NCI-H2171 treated with DMSO at 0.1 percent for 48 hours (cell line): ENCODE measurements at regions not wholly inside any gene's neighbourhood (a gene's known extent, or its start where the extent isn't known, plus 50 kb on each side); places are given as distances from the start of the nearest gene placed in this dataset.

Experiments
- DNase-seq: peaks from one replicate; lab custom pipeline; 2025; lab: John Stamatoyannopoulos, UW

DNA sequence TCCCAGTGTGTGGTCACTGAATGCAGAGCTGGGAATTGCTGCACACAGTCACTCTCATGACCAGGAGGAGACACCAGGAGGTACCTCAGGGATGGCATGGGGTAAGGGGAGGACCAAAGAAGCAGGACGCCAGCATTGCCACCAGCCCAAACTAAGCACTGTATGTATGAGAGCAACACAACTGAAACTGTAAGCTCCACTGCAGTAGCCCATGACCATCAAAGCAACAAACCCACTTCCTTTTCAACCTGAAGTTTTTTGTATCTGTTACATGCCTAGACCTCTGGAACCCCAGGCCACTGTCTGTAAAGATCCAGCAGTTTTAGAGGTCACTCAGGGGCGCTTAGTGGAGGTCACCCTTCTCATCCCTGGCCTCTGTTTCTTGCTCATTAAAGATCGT lies 164.3 kb downstream of the SETD4 start:
- DNase-seq, result no peak

DNA sequence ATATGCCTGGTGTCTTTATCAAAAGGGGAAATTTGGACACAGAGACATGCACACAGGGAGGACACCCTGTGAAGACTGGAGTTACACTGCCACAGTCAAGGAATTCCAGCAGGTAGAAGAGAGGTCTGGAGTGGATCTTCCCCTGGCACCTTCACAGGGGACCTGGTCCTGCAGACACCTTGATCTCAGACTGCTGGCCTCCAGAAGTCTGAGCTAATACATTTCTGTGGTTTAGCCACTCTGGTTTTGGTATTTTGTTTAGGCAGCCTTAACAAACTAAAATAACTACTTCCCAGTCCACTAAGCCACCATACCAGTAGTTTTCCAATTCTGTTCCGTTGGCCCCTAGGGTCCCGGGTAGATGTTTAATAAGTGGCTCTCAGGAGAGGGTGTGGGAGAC lies 164.7 kb downstream of the SETD4 start:
- no peak for DNase-seq

DNA sequence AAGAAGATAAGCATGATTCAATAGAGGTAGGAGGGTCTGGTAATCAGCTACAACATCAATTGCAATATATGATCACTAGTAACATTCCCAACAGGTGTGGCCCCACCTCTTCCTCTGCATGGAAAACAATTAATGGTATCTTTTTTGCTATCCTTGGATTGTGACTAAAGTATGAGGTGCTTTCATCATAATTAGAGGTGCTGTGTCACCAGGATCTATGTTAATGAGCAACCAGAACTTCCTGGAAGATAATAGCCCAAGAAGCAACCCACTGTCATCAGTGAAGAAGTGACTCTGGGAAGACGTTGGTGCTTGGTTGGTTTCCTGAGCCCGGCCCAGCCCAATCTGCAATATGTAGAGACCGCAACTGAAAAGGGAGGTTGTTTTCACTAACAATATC lies 167.2 kb downstream of the SETD4 start:
- DNase-seq, result no peak

DNA sequence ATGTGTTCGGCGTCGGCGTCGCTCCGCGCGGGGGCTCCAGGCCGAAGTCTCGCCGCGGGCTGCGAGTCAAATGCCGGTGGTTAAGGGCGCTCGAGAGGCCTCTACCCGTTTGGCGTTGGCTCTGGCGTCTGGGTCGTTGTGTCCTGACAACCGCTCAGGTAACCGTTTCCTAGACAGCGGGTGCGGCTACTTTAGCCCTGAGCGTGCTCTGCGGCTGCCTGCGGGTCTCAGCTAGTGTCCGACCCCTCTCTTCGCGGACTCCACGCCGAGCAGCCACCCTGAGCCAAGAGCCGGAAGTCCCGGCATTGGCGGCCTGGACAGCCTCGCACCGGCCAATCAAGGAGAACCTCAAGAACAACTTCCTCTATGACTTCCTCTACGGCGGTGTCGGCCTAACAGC lies 173.4 kb downstream of the SETD4 start:
- no peak for DNase-seq

DNA sequence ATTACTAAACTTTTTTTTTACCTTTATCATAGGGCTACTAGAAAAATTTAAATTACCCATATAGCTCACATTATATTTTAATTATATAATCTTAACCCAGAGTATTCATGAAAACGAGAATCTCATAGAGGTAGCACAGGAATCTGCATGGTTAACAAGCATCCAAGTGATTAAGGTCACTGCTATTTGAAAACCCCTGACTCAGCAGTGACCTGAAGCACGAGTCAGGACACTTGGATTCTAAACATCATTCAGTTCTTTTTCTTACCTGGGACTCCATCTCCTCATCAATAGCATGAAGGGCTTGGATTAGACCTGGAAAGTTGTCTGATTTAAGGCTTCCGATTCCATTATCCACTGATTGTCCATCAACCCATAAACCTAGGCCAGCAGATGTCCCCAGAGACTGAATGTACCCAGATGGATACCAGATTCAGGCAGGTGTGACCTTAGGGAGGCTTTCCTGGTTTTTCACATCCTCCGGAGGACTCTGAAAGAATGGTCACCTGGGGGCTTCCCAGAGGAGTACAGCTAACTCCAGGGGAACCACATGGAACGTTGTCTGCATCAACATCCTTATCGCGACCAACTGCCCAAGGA lies 174.3 kb downstream of the SETD4 start:
- DNase-seq, result no peak

DNA sequence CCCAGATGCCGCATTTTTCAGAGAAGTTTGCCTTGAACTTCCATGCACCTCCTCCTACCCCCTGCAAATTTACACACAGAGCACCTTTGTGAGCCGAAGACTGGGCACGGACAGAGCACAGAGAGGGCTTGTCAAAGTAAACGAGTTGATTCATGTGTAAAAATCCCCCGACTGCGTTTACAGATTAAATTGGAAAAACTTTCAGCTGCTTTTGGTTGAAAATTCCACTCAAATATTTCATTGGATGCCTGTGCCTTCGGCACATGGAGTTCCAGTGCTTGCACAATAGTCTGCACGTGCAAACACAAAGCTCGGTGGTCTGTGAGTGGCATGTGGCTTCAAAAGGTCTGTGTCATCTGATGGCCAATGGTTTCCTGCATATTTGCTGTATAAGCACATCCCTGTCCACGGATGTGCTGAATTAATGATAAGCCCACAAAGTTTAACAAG lies 177.5 kb downstream of the SETD4 start:
- no peak for DNase-seq

DNA sequence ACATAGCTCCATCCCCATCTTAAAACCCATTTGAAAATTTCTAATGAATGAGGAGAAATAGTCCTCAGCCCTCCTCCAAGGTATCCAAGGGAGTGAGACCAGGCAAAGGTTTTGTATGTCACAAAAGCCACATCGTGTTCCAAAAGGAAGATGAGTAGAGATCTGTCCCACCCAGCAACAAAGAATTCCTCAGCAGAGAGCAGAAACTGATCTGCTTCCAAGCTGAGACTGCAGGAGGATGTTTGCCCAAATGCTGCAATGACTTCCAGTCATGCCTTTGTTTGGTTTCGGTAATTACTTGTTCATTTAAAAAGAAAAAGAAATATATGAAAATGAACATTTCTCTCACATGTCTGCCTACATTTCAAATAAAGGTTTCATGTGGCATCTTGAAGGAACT lies 186.9 kb downstream of the SETD4 start:
- no peak for DNase-seq

DNA sequence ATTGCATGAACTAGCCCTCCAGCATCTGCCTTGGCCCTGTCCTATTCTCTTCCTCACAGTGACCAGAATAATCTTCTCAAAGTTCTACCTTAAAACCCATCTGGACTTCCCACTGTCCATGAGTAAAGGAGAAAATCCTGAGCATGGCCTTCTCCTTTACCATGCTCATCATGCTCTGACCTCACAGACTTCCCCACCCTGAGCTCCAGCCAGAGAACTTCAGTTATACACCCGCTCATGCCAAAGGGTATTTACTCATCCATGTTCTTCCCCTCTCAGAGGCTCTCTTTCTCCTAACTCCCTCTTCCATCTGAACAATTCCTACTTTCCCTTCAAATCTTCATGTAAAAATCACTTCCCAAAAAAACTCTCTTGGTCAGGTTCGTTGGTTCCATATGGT lies 188.4 kb downstream of the SETD4 start:
- no peak for DNase-seq

DNA sequence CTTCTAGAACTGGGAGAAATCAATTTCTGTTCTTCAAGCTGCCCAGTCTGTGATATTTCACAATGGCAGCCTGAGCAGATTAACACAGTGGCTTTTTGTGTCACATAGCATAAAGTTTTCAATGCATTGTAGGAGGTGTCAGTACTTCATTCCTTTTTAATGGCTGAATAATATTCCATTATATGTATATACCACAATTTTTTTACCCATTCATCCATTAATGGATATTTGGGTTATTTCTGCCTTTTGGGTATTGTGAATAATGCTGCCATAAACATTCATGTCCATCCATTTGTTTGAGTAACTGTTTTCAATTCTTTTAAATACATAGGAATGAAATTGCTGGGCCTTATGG lies 191.5 kb downstream of the SETD4 start:
- DNase-seq, result no peak

DNA sequence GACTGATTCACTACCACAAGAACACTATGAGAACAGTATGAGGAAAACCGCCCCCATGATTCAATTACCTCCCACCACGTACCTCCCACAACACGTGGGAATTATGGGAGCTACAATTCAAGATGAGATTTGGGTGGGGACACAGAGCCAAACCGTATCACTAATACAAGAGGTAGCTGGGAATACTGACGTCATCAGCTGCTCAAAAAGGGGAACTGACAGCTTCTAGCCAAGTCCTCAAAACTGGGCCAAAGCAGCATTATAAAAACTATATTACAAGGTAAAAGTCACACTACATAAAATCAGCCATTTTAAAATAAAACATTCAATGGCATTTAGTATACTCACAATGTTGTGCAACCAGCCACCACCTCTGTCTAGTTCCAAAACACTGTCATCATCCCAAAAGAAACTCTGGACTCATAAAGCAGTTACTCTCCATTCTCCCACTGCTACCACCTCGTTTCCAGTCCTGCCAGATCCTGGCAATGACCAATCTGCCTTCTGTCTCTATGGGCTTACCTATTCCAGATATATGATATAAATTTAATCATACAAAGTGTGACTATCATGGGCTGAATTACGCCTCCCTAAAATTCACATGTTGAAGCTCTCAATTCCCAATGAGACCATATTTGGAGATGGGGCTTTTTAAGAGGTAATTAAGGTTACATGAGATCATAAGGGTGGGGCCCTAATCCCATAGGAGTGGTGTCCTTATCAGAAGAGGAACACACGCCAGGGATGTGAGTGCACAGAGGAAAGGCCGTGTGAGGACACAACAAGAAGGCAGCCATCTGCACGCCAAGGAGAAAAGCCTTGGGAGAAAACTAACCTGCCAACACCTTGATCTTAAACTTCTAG lies 192.1 kb downstream of the SETD4 start:
- DNase-seq, result no peak

DNA sequence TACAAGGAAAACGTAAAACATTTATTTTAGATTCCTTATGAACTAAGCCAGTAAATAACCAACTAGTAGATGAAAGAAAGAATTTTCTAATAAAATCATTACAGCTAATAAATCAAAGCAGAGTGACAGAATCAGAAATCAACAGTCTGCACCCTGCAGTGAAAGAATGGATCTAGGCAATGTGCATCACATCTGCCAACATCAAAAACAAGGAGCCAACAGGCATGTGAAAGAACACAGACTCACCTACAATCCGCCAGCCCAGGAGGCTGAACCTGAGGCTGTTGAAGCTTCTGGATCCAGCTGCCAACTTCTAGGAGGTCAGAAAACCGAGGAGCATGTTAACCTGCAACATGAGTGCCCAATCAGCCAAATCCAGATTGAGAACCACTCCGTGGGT lies 196.3 kb downstream of the SETD4 start:
- no peak for DNase-seq

DNA sequence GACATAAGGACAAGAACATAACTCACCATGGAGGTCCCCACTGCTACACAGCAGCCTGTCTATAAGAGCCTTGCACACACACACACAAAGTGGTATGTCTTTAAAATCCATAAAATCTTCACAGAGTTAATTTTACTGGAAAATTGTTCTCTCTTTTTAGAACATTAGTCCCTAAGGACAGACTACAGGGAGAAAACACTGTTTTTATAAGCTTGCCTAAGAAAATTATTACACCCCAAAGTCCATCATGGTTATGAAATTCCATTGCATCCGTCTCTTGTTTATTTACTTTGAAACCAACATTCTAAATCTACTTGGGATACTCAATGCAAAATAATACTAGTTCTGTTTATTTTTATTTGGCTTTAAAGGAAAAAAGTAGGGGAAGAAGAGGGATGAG lies 197.4 kb downstream of the SETD4 start:
- DNase-seq, result no peak

DNA sequence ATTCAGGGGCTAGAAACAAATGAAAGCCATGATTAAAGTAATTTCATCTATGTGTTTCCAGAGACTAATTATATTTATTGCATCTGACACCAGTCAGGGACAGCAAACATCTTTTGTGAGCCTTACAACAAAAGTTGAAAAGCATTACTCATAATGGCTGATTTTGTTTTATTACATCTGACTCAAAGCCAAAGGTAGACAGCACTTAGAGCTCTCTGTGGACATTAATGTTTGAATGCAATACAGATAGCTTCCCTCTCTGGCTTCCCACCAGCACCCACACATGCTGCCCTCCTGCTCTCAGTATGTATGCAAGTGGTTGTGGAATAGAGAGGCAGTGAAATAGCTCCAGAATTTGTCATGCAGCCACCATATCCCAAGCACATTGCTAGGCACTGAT lies 198.7 kb downstream of the SETD4 start:
- no peak for DNase-seq

DNA sequence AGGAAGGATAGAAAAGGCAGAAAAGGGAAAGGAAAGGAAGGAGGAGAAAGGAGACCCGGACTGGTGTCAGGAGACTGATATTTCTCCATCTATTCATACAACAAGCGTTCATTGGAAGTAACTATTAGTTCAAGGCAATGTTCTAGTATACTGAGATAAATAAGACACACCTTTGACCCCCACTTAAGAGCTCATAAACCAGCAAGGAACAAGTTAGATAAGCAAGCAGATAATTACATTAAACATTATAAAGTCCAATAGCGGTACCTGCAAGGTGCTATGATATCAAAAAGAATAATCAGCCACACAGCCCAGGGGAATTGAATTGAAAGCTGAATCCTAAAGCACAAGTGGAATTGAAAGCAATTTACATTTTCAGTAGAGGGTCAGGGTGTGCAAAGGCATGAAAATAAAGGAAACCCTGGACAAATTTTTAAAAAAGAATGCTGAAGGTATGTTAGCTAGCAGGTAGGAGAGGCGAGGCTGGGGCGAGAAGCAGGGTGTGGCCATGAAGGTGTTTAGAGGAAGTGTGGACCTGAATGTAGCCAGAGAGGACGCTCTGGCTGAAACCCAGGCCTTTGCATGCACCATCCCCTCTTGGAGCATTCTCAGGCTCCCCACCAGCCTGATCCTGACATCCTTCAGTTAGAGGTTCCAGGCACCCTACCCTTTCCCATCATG lies 200.0 kb downstream of the SETD4 start:
- no peak for DNase-seq

DNA sequence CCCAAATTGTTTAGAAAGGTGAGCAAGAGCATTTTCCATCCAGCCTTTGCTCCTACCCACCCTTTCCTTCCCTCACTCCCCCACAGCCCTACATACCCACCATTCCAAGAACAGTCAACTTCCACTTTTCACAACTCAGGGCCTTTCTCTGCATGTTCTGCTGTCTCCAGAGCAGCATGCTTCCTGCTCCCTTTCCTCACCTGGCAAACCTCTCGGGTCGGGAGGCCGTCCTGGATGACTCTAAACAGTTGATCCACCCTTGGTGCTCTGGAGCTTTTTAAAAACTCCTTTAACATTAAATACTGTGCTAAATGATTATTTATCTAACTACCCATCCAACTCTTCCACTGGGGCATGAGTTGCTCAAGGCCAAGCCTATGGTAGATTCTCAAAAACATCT lies 200.6 kb downstream of the SETD4 start:
- DNase-seq, result no peak

DNA sequence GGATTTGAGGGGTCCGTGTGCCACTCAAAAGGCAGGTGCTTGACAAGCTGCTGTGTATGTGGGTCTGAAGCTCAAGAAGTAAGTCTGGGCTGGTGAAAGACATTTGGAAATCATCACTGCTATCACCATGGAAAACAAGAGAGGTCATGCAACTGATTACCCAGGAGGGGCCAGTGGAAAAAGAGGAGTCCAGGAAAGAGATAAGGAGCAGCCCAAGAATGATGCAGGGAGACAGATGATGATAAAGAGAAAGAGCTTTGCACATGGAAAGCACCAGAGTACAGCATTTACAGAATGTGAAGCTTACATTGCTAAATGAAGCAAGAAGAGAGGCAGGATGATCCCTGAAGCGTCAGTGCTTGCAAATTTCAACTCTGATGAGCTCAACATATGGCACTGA lies 203.2 kb downstream of the SETD4 start:
- no peak for DNase-seq

DNA sequence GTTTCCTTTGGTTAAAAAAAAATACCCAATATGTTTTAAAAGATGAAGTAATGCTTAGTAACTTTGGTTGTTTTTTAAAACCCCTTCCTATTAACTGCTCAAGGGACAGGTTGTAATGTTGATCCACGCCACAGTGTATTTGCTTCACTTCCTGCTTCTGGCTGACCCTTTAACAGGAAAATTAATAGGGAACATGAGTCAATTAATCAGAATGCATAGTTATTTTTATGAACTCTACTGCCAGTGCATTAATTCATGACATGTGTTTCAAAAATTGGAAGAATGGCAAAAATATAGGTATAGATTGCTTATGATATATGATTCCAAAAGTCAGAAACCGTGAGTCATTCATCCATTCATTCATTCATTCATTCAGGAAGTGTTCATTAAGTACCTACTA lies 204.8 kb downstream of the SETD4 start:
- DNase-seq, result no peak

DNA sequence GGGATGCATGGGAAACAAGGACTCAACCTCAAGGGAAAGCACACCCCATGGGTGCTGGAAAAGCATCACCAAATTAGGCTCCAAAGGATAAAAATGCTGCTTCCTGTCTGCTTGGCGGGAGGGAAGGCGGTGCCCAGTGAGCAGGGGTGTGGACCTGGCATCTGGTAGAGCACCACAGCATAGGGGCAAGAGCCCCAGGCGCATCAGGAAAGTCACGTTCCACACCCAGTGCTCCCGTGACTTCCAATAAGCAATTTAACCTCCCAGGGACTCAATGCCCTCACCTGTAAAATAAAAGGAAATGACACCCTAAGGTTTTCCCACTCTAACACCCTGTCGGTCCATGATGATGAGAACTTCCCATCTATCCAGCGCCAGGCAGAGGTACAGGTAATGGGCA lies 206.0 kb downstream of the SETD4 start:
- DNase-seq, result no peak

DNA sequence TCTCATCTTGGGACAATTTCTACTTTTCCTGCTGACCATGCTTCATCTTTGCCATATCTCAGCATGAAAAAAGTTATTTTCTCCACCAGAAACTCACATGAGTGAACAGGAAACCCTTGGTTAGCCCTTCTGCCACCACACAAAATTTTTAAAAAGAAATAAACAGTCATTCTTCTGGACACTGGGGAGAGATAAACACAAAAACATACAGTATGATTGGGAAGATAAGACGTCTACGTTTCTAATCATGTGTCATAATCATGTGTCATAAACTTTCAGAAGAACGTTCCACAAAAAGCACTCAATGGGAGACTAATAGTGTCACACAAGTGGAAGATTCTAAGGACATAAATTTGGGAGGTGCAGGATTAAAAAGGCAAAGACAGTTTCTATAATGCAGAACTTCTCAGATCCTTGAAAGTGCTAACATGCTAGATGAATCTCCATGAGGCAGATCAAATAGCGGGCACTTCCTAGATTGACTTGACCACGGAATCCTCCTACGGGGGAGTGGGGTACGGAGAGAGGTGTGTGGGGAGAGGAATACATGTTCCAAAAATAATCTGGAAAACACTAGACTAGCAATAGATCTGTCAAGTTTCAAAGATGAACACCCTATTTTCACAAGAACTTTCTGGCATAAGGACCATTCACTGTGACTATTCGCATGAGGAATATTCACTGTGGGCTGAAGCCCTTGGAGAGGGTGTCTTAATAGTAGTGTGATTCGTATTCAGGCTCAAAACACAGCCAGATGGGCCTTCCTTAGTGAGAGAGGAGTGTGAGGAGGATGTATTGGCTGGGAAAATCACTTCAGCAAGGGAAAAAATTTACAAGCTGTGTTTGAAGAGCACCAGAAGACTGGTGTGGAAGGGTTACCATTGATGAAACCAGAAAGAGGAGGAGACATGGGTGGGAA lies 206.7 kb downstream of the SETD4 start:
- DNase-seq, result no peak

DNA sequence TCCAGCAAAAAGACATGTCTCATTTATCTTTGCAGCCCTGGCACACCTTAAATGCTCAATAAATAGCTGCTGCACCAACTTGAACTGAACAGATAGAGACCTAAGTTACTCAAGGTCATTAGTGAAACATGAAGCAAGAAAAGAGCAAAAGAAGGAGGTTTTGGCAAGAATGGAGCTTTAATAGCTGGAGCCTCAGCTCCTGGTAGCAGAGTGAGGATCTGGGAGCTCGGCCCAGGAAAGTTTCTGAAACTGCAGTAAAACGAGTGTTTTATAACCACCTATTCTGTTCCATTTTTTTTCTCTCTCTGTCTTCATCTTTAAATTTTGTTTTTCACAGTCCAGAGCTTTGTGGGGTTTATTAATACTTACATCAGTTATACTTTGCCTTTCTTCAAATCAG lies 207.5 kb downstream of the SETD4 start:
- DNase-seq, result no peak

DNA sequence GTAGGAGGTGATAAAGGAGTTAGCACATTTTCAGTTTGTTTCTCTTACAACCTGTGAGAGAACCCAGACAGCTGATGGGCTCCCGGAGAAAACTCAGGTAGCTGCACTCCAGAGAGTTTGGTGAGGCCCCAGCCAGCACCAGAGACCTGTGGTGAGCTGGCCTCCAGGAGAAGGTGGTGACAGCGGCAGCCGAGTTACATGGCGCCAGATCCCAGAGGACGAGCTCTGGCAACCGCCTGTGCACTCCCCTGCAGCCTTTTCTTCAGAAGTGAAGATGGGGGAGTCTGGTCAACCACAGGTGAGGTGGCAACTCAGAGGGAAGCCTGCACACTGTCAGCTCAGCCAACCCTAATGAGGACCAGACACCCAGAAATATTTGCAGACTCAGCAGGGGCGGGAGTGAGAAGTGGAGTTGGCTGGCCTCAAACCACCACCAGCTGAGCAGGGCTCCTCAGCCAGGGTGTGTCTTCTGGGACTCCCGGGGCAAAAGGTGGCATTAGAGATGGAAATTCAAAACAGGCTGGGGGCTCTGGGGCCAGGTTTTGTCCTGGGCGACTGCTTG lies 209.7 kb downstream of the SETD4 start:
- DNase-seq, result no peak

DNA sequence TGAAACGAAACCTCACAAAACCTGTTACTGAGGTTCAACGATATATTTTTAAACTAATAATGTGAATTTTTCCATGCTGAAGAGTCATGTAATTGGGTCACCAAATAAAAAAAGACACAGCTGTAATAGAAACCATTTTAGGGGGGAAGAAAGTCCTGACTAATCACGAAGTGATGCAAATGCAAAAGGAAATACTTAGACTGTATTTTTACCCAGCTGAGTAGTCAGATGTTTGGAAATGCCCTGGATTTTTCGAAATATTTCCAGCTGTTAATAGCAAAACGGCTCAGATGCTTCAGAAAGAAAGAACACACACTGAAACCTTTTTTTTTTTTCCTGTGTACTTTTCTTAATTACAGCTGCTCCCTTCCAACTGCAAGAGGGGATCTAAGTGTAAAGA lies 210.3 kb downstream of the SETD4 start:
- no peak for DNase-seq
